Eye (tissue), 1 donor: ENCODE measurements at regions not wholly inside any gene's neighbourhood (a gene's known extent, or its start where the extent isn't known, plus 50 kb on each side); places are given as distances from the start of the nearest gene placed in this dataset.
"Not testable (repeated sequence)": the region's sequence is repeated elsewhere in the genome, so short reads cannot be mapped to it uniquely, and the experiment has no call there.

ENCODE experiments used
- DNase-seq: peaks from one replicate; pipeline ENCODE4 v3.0.0-alpha.2; 2015

- no peak for DNase-seq
Measured at GRCh38 chr5:40347981-40348725, 331.6 kb upstream of the PTGER4 start.

GRCh38 chr5:40346901-40347300, 332.8 kb upstream of the PTGER4 start:
- DNase-seq = no peak

- not testable (repeated sequence) for DNase-seq
Measured at GRCh38 chr5:40338434-40338833, 341.3 kb upstream of the PTGER4 start.

GRCh38 chr5:40334242-40334635, 345.5 kb upstream of the PTGER4 start:
- DNase-seq = no peak

- no peak for DNase-seq
Measured at GRCh38 chr5:40333459-40334241, 346.1 kb upstream of the PTGER4 start.

GRCh38 chr5:40332970-40333369, 346.7 kb upstream of the PTGER4 start:
- DNase-seq = no peak

- no peak for DNase-seq
Measured at GRCh38 chr5:40331616-40332015, 348.1 kb upstream of the PTGER4 start.

GRCh38 chr5:40321514-40321913, 358.2 kb upstream of the PTGER4 start:
- DNase-seq = no peak

- no peak for DNase-seq
Measured at GRCh38 chr5:40318395-40318794, 361.3 kb upstream of the PTGER4 start.

- DNase-seq = no peak
Measured at GRCh38 chr5:40317023-40317422, 362.7 kb upstream of the PTGER4 start.

- no peak for DNase-seq
Measured at GRCh38 chr5:40315126-40315525, 364.6 kb upstream of the PTGER4 start.

- no peak for DNase-seq
Measured at GRCh38 chr5:40314275-40314674, 365.4 kb upstream of the PTGER4 start.

GRCh38 chr5:40312205-40312604, 367.5 kb upstream of the PTGER4 start:
- no peak for DNase-seq

- peak; percentile 47 for DNase-seq
Measured at GRCh38 chr5:40309851-40310250, 369.9 kb upstream of the PTGER4 start.

GRCh38 chr5:40308867-40309266, 370.8 kb upstream of the PTGER4 start:
- no peak for DNase-seq

- DNase-seq = no peak
Measured at GRCh38 chr5:40307920-40308319, 371.8 kb upstream of the PTGER4 start.

- DNase-seq = no peak
Measured at GRCh38 chr5:40306869-40307487, 372.7 kb upstream of the PTGER4 start.

GRCh38 chr5:40292006-40292405, 387.7 kb upstream of the PTGER4 start:
- no peak for DNase-seq

- no peak for DNase-seq
Measured at GRCh38 chr5:40291338-40291737, 388.4 kb upstream of the PTGER4 start.

- no peak for DNase-seq
Measured at GRCh38 chr5:40288800-40289485, 390.8 kb upstream of the PTGER4 start.

- DNase-seq = no peak
Measured at GRCh38 chr5:40284863-40285262, 394.9 kb upstream of the PTGER4 start.

- no peak for DNase-seq
Measured at GRCh38 chr5:40278881-40279280, 400.8 kb upstream of the PTGER4 start.

- DNase-seq = no peak
Measured at GRCh38 chr5:40277161-40277906, 402.4 kb upstream of the PTGER4 start.
